ENCODE measurements at regions not wholly inside any gene's neighbourhood (a gene's known extent, or its start where the extent isn't known, plus 50 kb on each side); places are given as distances from the start of the nearest gene placed in this dataset.
"Not testable (repeated sequence)": the region's sequence is repeated elsewhere in the genome, so short reads cannot be mapped to it uniquely, and the experiment has no call there.

- no peak for DNase-seq (ENCODE audit: low read depth in 2 of 2)
Measured at GRCh38 chr12:115811045-115811444, 466.4 kb downstream of the MED13L start.

GRCh38 chr12:115810122-115810901, 467.2 kb downstream of the MED13L start:
- DNase-seq (ENCODE audit: low read depth in 2 of 2) = no peak

GRCh38 chr12:115806000-115806399, 471.5 kb downstream of the MED13L start:
- DNase-seq (ENCODE audit: low read depth in 2 of 2) = no peak

GRCh38 chr12:115802767-115803166, 474.7 kb downstream of the MED13L start:
- no peak for DNase-seq (ENCODE audit: low read depth in 2 of 2)

GRCh38 chr12:115801871-115802270, 475.6 kb downstream of the MED13L start:
- no peak for DNase-seq (ENCODE audit: low read depth in 2 of 2)

- no peak for DNase-seq (ENCODE audit: low read depth in 2 of 2)
Measured at GRCh38 chr12:115799610-115800009, 477.9 kb downstream of the MED13L start.

GRCh38 chr12:115798309-115798917, 479.1 kb downstream of the MED13L start:
- no peak for DNase-seq (ENCODE audit: low read depth in 2 of 2)

GRCh38 chr12:115794659-115795081, 482.8 kb downstream of the MED13L start:
- DNase-seq (ENCODE audit: low read depth in 2 of 2) = no peak

- no peak for DNase-seq (ENCODE audit: low read depth in 2 of 2)
Measured at GRCh38 chr12:115791331-115791730, 486.2 kb downstream of the MED13L start.

- DNase-seq (ENCODE audit: low read depth in 2 of 2) = no peak
Measured at GRCh38 chr12:115790526-115790925, 487.0 kb downstream of the MED13L start.

- DNase-seq (ENCODE audit: low read depth in 2 of 2) = not testable (repeated sequence)
Measured at GRCh38 chr12:115786490-115786889, 491.0 kb downstream of the MED13L start.

GRCh38 chr12:115785548-115785947, 491.9 kb downstream of the MED13L start:
- no peak for DNase-seq (ENCODE audit: low read depth in 2 of 2)

GRCh38 chr12:115776399-115776798, 501.1 kb downstream of the MED13L start:
- DNase-seq (ENCODE audit: low read depth in 2 of 2) = no peak

GRCh38 chr12:115774148-115774895, 503.2 kb downstream of the MED13L start:
- no peak for DNase-seq (ENCODE audit: low read depth in 2 of 2)

GRCh38 chr12:115771601-115772000, 505.9 kb downstream of the MED13L start:
- DNase-seq (ENCODE audit: low read depth in 2 of 2) = no peak

GRCh38 chr12:115771065-115771464, 506.4 kb downstream of the MED13L start:
- DNase-seq (ENCODE audit: low read depth in 2 of 2) = no peak

- DNase-seq (ENCODE audit: low read depth in 2 of 2) = no peak
Measured at GRCh38 chr12:115770643-115771042, 506.9 kb downstream of the MED13L start.

GRCh38 chr12:115767916-115768315, 509.6 kb downstream of the MED13L start:
- DNase-seq (ENCODE audit: low read depth in 2 of 2) = no peak

- DNase-seq (ENCODE audit: low read depth in 2 of 2) = no peak
Measured at GRCh38 chr12:115763982-115764621, 513.4 kb downstream of the MED13L start.

GRCh38 chr12:115763376-115763775, 514.1 kb downstream of the MED13L start:
- DNase-seq (ENCODE audit: low read depth in 2 of 2) = no peak

GRCh38 chr12:115762936-115763335, 514.6 kb downstream of the MED13L start:
- no peak for DNase-seq (ENCODE audit: low read depth in 2 of 2)

GRCh38 chr12:115761784-115762183, 515.7 kb downstream of the MED13L start:
- no peak for DNase-seq (ENCODE audit: low read depth in 2 of 2)
